Liver (tissue), 3 donors: ENCODE measurements at regions not wholly inside any gene's neighbourhood (a gene's known extent, or its start where the extent isn't known, plus 50 kb on each side); places are given as distances from the start of the nearest gene placed in this dataset.

Experiments used
- CTCF ChIP-seq: fragments of 150-350 bp; IDR thresholded peaks from 2 replicates; pipeline ENCODE4 v1.5.1; 2017; ENCODE audit warnings: improper control_type of control experiment, low read depth, low read length; ENCODE audit not compliant: missing input control
- TAF1 ChIP-seq: conservative IDR thresholded peaks from 2 replicates; pipeline ENCODE4 v1.6.1; 2016; ENCODE audit warnings: antibody characterized with exemption, mild to moderate bottlenecking
- donor health status: healthy.
- donor health status: healthy.

GRCh38 chr22:48699511-48699910 is 1128.2 kb downstream of the BRD1 start:
- TF ChIP-seq TAF1: no peak
- TF ChIP-seq CTCF: no peak
